MM.1S (cell line): ENCODE measurements at regions not wholly inside any gene's neighbourhood (a gene's known extent, or its start where the extent isn't known, plus 50 kb on each side); places are given as distances from the start of the nearest gene placed in this dataset.

Experiments used
- DNase-seq: peaks from one replicate; pipeline ENCODE4 v3.0.0-alpha.2; 2015
- H2AFZ ChIP-seq: fragments of 300-600 bp; sonication (generic); 2 replicates; pipeline ENCODE4 v1.6.0; 2016; ENCODE audit warnings: antibody characterized with exemption, low read length
- H3F3A ChIP-seq: fragments of 300-600 bp; sonication (generic); 2 replicates; pipeline ENCODE4 v1.6.1; 2016; ENCODE audit warnings: mild to moderate bottlenecking, antibody characterized with exemption, low read length, moderate library complexity, mixed read lengths; ENCODE audit not compliant: insufficient read depth
- H3K27ac ChIP-seq: fragments of 300-600 bp; sonication (generic); 2 replicates; pipeline ENCODE4 v1.5.1; 2016; ENCODE audit warnings: mild to moderate bottlenecking, low read length
- H3K27me3 ChIP-seq: fragments of 300-600 bp; sonication (generic); replicated peaks from 2 replicates; pipeline ENCODE4 v1.6.0; 2016; ENCODE audit warnings: low read length; ENCODE audit not compliant: insufficient read depth
- H3K36me3 ChIP-seq: fragments of 300-600 bp; sonication (generic); replicated peaks from 2 replicates; pipeline ENCODE4 v1.6.1; 2016; ENCODE audit warnings: mild to moderate bottlenecking, low read length, mixed read lengths; ENCODE audit not compliant: insufficient read depth
- H3K4me1 ChIP-seq: fragments of 300-600 bp; sonication (generic); 2 replicates; pipeline ENCODE4 v1.6.1; 2016; ENCODE audit warnings: low read length, mixed read lengths
- H3K4me2 ChIP-seq: fragments of 300-600 bp; sonication (generic); 2 replicates; pipeline ENCODE4 v1.6.0; 2016; ENCODE audit warnings: low read depth, low read length
- H3K4me3 ChIP-seq: fragments of 300-600 bp; sonication (generic); 2 replicates; pipeline ENCODE4 v1.5.1; 2016; ENCODE audit warnings: low read length, mixed read lengths
- H3K79me2 ChIP-seq: fragments of 300-600 bp; sonication (generic); 2 replicates; pipeline ENCODE4 v1.6.1; 2016; ENCODE audit warnings: mixed run types, low read length, mixed read lengths
- H3K9ac ChIP-seq: fragments of 300-600 bp; sonication (generic); 2 replicates; pipeline ENCODE4 v1.6.1; 2016; ENCODE audit warnings: low read length, mixed read lengths
- H3K9me2 ChIP-seq: fragments of 300-600 bp; sonication (generic); replicated peaks from 2 replicates; pipeline ENCODE4 v1.6.1; 2016; ENCODE audit warnings: mild to moderate bottlenecking, low read length, mixed read lengths; ENCODE audit not compliant: insufficient read depth
- H3K9me3 ChIP-seq: fragments of 300-600 bp; sonication (generic); replicated peaks from 2 replicates; pipeline ENCODE4 v1.6.1; 2016; ENCODE audit warnings: mild to moderate bottlenecking, low read length, mixed read lengths; ENCODE audit not compliant: insufficient read depth
- H4K20me1 ChIP-seq: fragments of 300-600 bp; sonication (generic); 2 replicates; pipeline ENCODE4 v1.6.1; 2016; ENCODE audit warnings: mild to moderate bottlenecking, low read length, moderate library complexity, mixed read lengths; ENCODE audit not compliant: insufficient read depth
- CTCF ChIP-seq: fragments of 300-600 bp; sonication (generic); IDR thresholded peaks from 2 replicates; pipeline ENCODE4 v1.5.1; 2016; ENCODE audit warnings: antibody characterized with exemption, low read length, mixed read lengths
- EZH2 ChIP-seq: fragments of 300-600 bp; sonication (generic); optimal IDR thresholded peaks from 2 replicates; pipeline ENCODE3; 2017; ENCODE audit warnings: low read depth, mild to moderate bottlenecking, antibody characterized with exemption, low read length, mixed read lengths
- EZH2phosphoT487 ChIP-seq: fragments of 300-600 bp; sonication (generic); IDR thresholded peaks from 2 replicates; pipeline ENCODE4 v1.6.1; 2018; ENCODE audit warnings: antibody characterized with exemption, low read length

- H3K79me2 ChIP-seq, result no peaks in the 10 kb centered on the region
- H3K27me3 ChIP-seq, result no peaks in the 10 kb centered on the region
- H3K4me1 ChIP-seq, result no peaks in the 10 kb centered on the region
- H3K36me3 ChIP-seq, result no peaks in the 10 kb centered on the region
- H3K27ac ChIP-seq, result no peak overlapping the region
- no peaks in the 10 kb centered on the region for H3K9me2 ChIP-seq
- H3K9me3 ChIP-seq, result no peaks in the 10 kb centered on the region
- no peak overlapping the region for H3K4me2 ChIP-seq
- H4K20me1 ChIP-seq, result no peaks in the 10 kb centered on the region
- no peak overlapping the region for H3K9ac ChIP-seq
- TF ChIP-seq CTCF (no peak), EZH2phosphoT487 (no peak), EZH2 (no peak)
- no peaks in the 10 kb centered on the region; the same call in 1 of the 2 replicates for H3F3A ChIP-seq
- H2AFZ ChIP-seq, result no peak overlapping the region
- DNase-seq, result no peak
- no peak overlapping the region for H3K4me3 ChIP-seq
Measured at GRCh38 chr16:80437707-80438106, 103.1 kb upstream of the DYNLRB2 start.

GRCh38 chr16:80436510-80436909, 104.3 kb upstream of the DYNLRB2 start:
- no peak overlapping the region for H3K9ac ChIP-seq
- no peaks in the 10 kb centered on the region for H3K9me3 ChIP-seq
- H3K79me2 ChIP-seq, result no peaks in the 10 kb centered on the region
- no peaks in the 10 kb centered on the region for H3F3A ChIP-seq
- no peaks in the 10 kb centered on the region for H3K9me2 ChIP-seq
- H3K27ac ChIP-seq, result no peak overlapping the region
- no peak overlapping the region for H3K4me2 ChIP-seq
- H4K20me1 ChIP-seq, result no peaks in the 10 kb centered on the region
- H3K4me3 ChIP-seq, result no peak overlapping the region
- no peaks in the 10 kb centered on the region for H3K4me1 ChIP-seq
- TF ChIP-seq EZH2phosphoT487 (no peak), CTCF (no peak), EZH2 (no peak)
- no peak overlapping the region for H2AFZ ChIP-seq
- DNase-seq, result no peak
- H3K36me3 ChIP-seq, result no peaks in the 10 kb centered on the region
- H3K27me3 ChIP-seq, result no peaks in the 10 kb centered on the region

- no peak overlapping the region for H3K4me3 ChIP-seq
- no peaks in the 10 kb centered on the region for H3K36me3 ChIP-seq
- no peaks in the 10 kb centered on the region for H4K20me1 ChIP-seq
- H3K4me1 ChIP-seq, result no peaks in the 10 kb centered on the region
- no peak overlapping the region for H2AFZ ChIP-seq
- no peaks in the 10 kb centered on the region for H3K9me2 ChIP-seq
- H3K9me3 ChIP-seq, result no peaks in the 10 kb centered on the region
- H3K27me3 ChIP-seq, result no peaks in the 10 kb centered on the region
- no peak overlapping the region for H3K27ac ChIP-seq
- H3K79me2 ChIP-seq, result no peaks in the 10 kb centered on the region
- H3K4me2 ChIP-seq, result no peak overlapping the region
- DNase-seq, result no peak
- no peak overlapping the region for H3K9ac ChIP-seq
- no peaks in the 10 kb centered on the region for H3F3A ChIP-seq
- TF ChIP-seq EZH2phosphoT487 (no peak), CTCF (no peak), EZH2 (no peak)
Measured at GRCh38 chr16:80433623-80434022, 107.2 kb upstream of the DYNLRB2 start.
